GM12878 (cell line): ENCODE measurements at regions not wholly inside any gene's neighbourhood (a gene's known extent, or its start where the extent isn't known, plus 50 kb on each side); places are given as distances from the start of the nearest gene placed in this dataset.

Experiments used
- CEBPB ChIP-seq, 2 experiments: fragments of 150-350 bp in 1 of 2; IDR thresholded peaks; 2 replicates each; pipeline ENCODE4 v1.6.1; 2012 to 2014; ENCODE audit warnings: low read depth in 2 of 2, low read length in 2 of 2, borderline replicate concordance in 1 of 2, inconsistent platforms in 1 of 2
- CTCF ChIP-seq, 3 experiments: IDR thresholded peaks in 2 of 3; conservative IDR thresholded peaks in 1 of 3; 2 replicates each; pipeline ENCODE4 v1.5.1; 2011; ENCODE audit warnings: low read depth in 3 of 3, low read length in 3 of 3, mild to moderate bottlenecking in 3 of 3, control low read depth in 2 of 3, moderate library complexity in 2 of 3, inconsistent platforms in 1 of 3, mixed read lengths in 1 of 3; ENCODE audit not compliant: control insufficient read depth in 2 of 3, insufficient read depth in 1 of 3; ENCODE audit errors: extremely low read depth in 1 of 3
- EP300 ChIP-seq, 2 experiments: fragments of 150-350 bp in 1 of 2; IDR thresholded peaks; 2 replicates each; pipeline ENCODE4 v1.6.1; 2011 to 2012; ENCODE audit warnings: low read depth in 2 of 2, low read length in 2 of 2, borderline replicate concordance in 1 of 2, improper control_type of control experiment in 1 of 2, inconsistent platforms in 1 of 2; ENCODE audit not compliant: control insufficient read depth in 1 of 2
- ESRRA ChIP-seq: IDR thresholded peaks from 2 replicates; pipeline ENCODE4 v1.6.1; 2012; ENCODE audit warnings: mild to moderate bottlenecking, low read length, improper control_type of control experiment
- EZH2 ChIP-seq: IDR thresholded peaks from 2 replicates; pipeline ENCODE4 v1.6.1; 2012; ENCODE audit warnings: low read depth, mild to moderate bottlenecking, control low read depth, inconsistent platforms, low read length, borderline replicate concordance; ENCODE audit not compliant: control insufficient read depth
- FOXK2 ChIP-seq: fragments of 450-650 bp; IDR thresholded peaks from 2 replicates; pipeline ENCODE4 v1.6.1; 2017; ENCODE audit warnings: mild to moderate bottlenecking, moderate library complexity
- GABPA ChIP-seq: IDR thresholded peaks from 2 replicates; pipeline ENCODE4 v1.6.1; 2014; ENCODE audit warnings: antibody characterized with exemption, low read depth, mild to moderate bottlenecking, inconsistent platforms
- MYC ChIP-seq: IDR thresholded peaks from 2 replicates; pipeline ENCODE4 v1.6.1; 2011; ENCODE audit warnings: mild to moderate bottlenecking, low read length, moderate library complexity, inconsistent platforms; ENCODE audit not compliant: insufficient read depth, insufficient replicate concordance, insufficient read length, severe bottlenecking
- POLR2A ChIP-seq: IDR thresholded peaks from 2 replicates; pipeline ENCODE4 v1.6.1; 2011; ENCODE audit warnings: low read depth, mild to moderate bottlenecking, low read length
- POLR2AphosphoS2 ChIP-seq: IDR thresholded peaks from 2 replicates; pipeline ENCODE4 v1.6.1; 2011; ENCODE audit warnings: low read depth, mild to moderate bottlenecking, low read length, improper control_type of control experiment, moderate library complexity
- TAF1 ChIP-seq: IDR thresholded peaks from 2 replicates; pipeline ENCODE4 v1.6.1; 2011; ENCODE audit warnings: mild to moderate bottlenecking, low read depth, low read length, borderline replicate concordance
- TF ChIP-seq, protein P1 (sequence below): IDR thresholded peaks from 2 replicates; pipeline ENCODE4 v1.6.1; 2012; ENCODE audit warnings: mild to moderate bottlenecking, low read depth, low read length
- TF ChIP-seq, protein P2 (sequence below): fragments of 450-650 bp; IDR thresholded peaks from 2 replicates; pipeline ENCODE4 v1.6.1; 2016; ENCODE audit warnings: mild to moderate bottlenecking, moderate library complexity, borderline replicate concordance
- TF ChIP-seq, protein P3 (sequence below): fragments of 450-650 bp; formaldehyde crosslinking; IDR thresholded peaks from 2 replicates; pipeline ENCODE4 v1.5.0; 2022; ENCODE audit warnings: mild to moderate bottlenecking, missing genetic modification characterization

DNA sequence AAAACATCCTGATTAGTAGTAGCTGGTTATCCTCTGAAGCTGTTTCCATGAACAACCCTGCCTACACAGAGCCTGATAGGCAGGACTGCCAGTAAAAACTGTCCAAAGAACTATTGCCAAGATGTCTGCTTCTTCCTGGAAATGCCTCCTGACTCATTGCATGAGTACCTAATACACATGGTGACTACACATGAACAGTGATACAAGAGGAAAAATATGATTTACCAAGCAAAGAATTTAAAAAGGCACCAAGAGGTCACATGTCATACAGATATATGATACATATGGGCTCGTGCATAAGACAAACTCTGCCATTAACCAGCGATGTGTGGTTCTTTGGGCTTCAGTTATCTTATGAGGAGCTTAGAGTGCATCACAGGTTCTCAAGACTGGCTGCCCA, 552.3 kb downstream of the SLC16A7 start:
- no peak for TF ChIP-seq TAF1
- TF ChIP-seq CTCF (IDR thresholded peaks at IDR 0.05 in 2 of 3, conservative IDR thresholded peaks at IDR 0.05 in 1 of 3; ENCODE audit: control insufficient read depth in 2 of 3, extremely low read depth in 1 of 3, insufficient read depth in 1 of 3, low read depth in 3 of 3, low read length in 3 of 3), result no peak
- TF ChIP-seq, protein P1, sequence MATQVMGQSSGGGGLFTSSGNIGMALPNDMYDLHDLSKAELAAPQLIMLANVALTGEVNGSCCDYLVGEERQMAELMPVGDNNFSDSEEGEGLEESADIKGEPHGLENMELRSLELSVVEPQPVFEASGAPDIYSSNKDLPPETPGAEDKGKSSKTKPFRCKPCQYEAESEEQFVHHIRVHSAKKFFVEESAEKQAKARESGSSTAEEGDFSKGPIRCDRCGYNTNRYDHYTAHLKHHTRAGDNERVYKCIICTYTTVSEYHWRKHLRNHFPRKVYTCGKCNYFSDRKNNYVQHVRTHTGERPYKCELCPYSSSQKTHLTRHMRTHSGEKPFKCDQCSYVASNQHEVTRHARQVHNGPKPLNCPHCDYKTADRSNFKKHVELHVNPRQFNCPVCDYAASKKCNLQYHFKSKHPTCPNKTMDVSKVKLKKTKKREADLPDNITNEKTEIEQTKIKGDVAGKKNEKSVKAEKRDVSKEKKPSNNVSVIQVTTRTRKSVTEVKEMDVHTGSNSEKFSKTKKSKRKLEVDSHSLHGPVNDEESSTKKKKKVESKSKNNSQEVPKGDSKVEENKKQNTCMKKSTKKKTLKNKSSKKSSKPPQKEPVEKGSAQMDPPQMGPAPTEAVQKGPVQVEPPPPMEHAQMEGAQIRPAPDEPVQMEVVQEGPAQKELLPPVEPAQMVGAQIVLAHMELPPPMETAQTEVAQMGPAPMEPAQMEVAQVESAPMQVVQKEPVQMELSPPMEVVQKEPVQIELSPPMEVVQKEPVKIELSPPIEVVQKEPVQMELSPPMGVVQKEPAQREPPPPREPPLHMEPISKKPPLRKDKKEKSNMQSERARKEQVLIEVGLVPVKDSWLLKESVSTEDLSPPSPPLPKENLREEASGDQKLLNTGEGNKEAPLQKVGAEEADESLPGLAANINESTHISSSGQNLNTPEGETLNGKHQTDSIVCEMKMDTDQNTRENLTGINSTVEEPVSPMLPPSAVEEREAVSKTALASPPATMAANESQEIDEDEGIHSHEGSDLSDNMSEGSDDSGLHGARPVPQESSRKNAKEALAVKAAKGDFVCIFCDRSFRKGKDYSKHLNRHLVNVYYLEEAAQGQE, result no peak
- no peak for TF ChIP-seq EZH2
- TF ChIP-seq MYC, result no peak
- TF ChIP-seq, protein P2, sequence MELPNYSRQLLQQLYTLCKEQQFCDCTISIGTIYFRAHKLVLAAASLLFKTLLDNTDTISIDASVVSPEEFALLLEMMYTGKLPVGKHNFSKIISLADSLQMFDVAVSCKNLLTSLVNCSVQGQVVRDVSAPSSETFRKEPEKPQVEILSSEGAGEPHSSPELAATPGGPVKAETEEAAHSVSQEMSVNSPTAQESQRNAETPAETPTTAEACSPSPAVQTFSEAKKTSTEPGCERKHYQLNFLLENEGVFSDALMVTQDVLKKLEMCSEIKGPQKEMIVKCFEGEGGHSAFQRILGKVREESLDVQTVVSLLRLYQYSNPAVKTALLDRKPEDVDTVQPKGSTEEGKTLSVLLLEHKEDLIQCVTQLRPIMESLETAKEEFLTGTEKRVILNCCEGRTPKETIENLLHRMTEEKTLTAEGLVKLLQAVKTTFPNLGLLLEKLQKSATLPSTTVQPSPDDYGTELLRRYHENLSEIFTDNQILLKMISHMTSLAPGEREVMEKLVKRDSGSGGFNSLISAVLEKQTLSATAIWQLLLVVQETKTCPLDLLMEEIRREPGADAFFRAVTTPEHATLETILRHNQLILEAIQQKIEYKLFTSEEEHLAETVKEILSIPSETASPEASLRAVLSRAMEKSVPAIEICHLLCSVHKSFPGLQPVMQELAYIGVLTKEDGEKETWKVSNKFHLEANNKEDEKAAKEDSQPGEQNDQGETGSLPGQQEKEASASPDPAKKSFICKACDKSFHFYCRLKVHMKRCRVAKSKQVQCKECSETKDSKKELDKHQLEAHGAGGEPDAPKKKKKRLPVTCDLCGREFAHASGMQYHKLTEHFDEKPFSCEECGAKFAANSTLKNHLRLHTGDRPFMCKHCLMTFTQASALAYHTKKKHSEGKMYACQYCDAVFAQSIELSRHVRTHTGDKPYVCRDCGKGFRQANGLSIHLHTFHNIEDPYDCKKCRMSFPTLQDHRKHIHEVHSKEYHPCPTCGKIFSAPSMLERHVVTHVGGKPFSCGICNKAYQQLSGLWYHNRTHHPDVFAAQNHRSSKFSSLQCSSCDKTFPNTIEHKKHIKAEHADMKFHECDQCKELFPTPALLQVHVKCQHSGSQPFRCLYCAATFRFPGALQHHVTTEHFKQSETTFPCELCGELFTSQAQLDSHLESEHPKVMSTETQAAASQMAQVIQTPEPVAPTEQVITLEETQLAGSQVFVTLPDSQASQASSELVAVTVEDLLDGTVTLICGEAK, result no peak
- no peak for TF ChIP-seq GABPA
- no peak for TF ChIP-seq FOXK2
- no peak for TF ChIP-seq CEBPB (IDR thresholded peaks at IDR 0.05; ENCODE audit: borderline replicate concordance in 1 of 2, low read depth in 2 of 2, low read length in 2 of 2)
- TF ChIP-seq POLR2A, result no peak
- no peak for TF ChIP-seq EP300 (IDR thresholded peaks at IDR 0.05; ENCODE audit: borderline replicate concordance in 1 of 2, control insufficient read depth in 1 of 2, low read depth in 2 of 2, low read length in 2 of 2)
- TF ChIP-seq, protein P3, sequence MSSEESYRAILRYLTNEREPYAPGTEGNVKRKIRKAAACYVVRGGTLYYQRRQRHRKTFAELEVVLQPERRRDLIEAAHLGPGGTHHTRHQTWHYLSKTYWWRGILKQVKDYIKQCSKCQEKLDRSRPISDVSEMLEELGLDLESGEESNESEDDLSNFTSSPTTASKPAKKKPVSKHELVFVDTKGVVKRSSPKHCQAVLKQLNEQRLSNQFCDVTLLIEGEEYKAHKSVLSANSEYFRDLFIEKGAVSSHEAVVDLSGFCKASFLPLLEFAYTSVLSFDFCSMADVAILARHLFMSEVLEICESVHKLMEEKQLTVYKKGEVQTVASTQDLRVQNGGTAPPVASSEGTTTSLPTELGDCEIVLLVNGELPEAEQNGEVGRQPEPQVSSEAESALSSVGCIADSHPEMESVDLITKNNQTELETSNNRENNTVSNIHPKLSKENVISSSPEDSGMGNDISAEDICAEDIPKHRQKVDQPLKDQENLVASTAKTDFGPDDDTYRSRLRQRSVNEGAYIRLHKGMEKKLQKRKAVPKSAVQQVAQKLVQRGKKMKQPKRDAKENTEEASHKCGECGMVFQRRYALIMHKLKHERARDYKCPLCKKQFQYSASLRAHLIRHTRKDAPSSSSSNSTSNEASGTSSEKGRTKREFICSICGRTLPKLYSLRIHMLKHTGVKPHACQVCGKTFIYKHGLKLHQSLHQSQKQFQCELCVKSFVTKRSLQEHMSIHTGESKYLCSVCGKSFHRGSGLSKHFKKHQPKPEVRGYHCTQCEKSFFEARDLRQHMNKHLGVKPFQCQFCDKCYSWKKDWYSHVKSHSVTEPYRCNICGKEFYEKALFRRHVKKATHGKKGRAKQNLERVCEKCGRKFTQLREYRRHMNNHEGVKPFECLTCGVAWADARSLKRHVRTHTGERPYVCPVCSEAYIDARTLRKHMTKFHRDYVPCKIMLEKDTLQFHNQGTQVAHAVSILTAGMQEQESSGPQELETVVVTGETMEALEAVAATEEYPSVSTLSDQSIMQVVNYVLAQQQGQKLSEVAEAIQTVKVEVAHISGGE, result no peak
- TF ChIP-seq ESRRA, result no peak
- TF ChIP-seq POLR2AphosphoS2, result no peak
